ENCODE measurements at regions not wholly inside any gene's neighbourhood (a gene's known extent, or its start where the extent isn't known, plus 50 kb on each side); places are given as distances from the start of the nearest gene placed in this dataset.

GRCh38 chr5:100186181-100186580 lies 349.0 kb upstream of the FAM174A start:
- no peak overlapping the region for H3K4me3 ChIP-seq (ENCODE audit: low read depth, low read length)
- in situ Hi-C loops (cut with HindIII; ENCODE audit: low sequenced_read_pairs), result no loop called here
- TF ChIP-seq CTCF (IDR thresholded peaks at IDR 0.05; ENCODE audit: low read depth, low read length, missing control alignments), result no peak
- DNase-seq (ENCODE audit: low read depth), result no peak

DNA sequence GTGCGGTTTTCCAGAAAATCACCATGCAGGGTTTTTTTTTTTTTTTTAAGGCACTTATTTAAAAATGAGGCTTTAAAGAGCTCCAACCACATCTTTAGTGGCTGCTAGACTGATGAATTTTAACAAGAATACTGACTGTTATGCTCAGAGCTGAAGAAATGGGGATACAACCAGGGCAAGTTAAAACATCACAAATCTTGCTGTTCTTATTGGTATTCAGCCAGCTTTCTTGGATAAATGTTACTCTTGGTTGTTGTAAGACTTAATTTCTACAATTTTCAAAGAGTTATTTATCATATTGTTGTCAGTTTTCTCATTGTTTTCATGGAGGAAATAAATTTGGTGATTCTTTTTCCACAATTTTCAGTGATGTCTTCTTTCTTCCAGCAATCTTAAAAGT lies 352.8 kb upstream of the FAM174A start:
- no peak for DNase-seq (ENCODE audit: low read depth)
- no peak overlapping the region for H3K4me3 ChIP-seq (ENCODE audit: low read depth, low read length)
- no peak for TF ChIP-seq CTCF (IDR thresholded peaks at IDR 0.05; ENCODE audit: low read depth, low read length, missing control alignments)
- in situ Hi-C loops (cut with HindIII; ENCODE audit: low sequenced_read_pairs), result no loop called here

DNA sequence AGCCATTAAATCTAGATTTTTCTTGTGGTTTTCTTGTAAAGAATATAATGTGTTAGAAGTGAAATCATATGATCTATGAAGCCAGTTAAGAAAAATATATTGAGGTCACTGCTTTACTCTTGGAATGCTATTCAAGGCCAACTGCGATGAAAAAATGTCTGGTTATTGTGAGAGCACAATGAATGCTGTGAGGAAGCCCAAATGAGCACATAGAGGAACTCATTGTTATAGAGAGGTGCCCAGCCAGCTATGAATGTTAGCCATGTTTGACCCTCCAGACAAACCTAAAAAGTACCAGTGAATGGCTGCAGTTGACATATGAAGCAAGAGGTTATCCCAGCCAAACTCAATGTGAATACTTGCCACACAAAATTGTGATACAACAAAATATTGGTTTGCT lies 359.8 kb upstream of the FAM174A start:
- H3K4me3 ChIP-seq (ENCODE audit: low read depth, low read length), result no peak overlapping the region
- no peak for TF ChIP-seq CTCF (IDR thresholded peaks at IDR 0.05; ENCODE audit: low read depth, low read length, missing control alignments)
- in situ Hi-C loops (cut with HindIII; ENCODE audit: low sequenced_read_pairs), result no loop called here
- DNase-seq (ENCODE audit: low read depth), result no peak

DNA sequence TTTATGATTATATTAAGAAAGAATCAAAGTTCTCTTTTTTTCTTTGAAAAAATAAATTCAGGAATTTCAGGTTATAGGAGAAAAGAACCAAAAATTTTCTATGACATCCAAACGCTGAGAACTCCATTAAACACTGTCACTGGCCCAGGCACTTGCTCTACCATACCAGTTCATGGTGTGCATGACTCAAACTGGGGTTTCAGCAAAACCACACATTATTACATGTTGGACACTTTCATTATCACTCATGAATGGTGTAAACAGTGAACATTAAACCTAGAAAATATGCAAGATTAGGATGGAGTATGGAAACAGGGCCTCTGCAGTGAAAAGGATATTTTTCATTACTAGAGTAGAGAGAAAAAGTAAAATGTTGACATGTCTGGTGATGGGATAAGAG lies 369.9 kb upstream of the FAM174A start:
- TF ChIP-seq CTCF (IDR thresholded peaks at IDR 0.05; ENCODE audit: low read depth, low read length, missing control alignments), result no peak
- H3K4me3 ChIP-seq (ENCODE audit: low read depth, low read length), result no peak overlapping the region
- in situ Hi-C loops (cut with HindIII; ENCODE audit: low sequenced_read_pairs), result no loop called here
- no peak for DNase-seq (ENCODE audit: low read depth)

- DNase-seq (ENCODE audit: low read depth), result no peak
- in situ Hi-C loops (cut with HindIII; ENCODE audit: low sequenced_read_pairs), result no loop called here
- no peak for TF ChIP-seq CTCF (IDR thresholded peaks at IDR 0.05; ENCODE audit: low read depth, low read length, missing control alignments)
- no peak overlapping the region for H3K4me3 ChIP-seq (ENCODE audit: low read depth, low read length)
Measured at GRCh38 chr5:100161868-100162267, 373.3 kb upstream of the FAM174A start.

- in situ Hi-C loops (cut with HindIII; ENCODE audit: low sequenced_read_pairs), result no loop called here
- no peak overlapping the region for H3K4me3 ChIP-seq (ENCODE audit: low read depth, low read length)
- no peak for DNase-seq (ENCODE audit: low read depth)
- no peak for TF ChIP-seq CTCF (IDR thresholded peaks at IDR 0.05; ENCODE audit: low read depth, low read length, missing control alignments)
Measured at GRCh38 chr5:100157066-100157465, 378.1 kb upstream of the FAM174A start.

GRCh38 chr5:100148239-100148638 lies 386.9 kb upstream of the FAM174A start:
- in situ Hi-C loops (cut with HindIII; ENCODE audit: low sequenced_read_pairs), result no loop called here
- DNase-seq (ENCODE audit: low read depth), result no peak
- H3K4me3 ChIP-seq (ENCODE audit: low read depth, low read length), result no peak overlapping the region
- TF ChIP-seq CTCF (IDR thresholded peaks at IDR 0.05; ENCODE audit: low read depth, low read length, missing control alignments), result no peak
